ENCODE measurements at regions not wholly inside any gene's neighbourhood (a gene's known extent, or its start where the extent isn't known, plus 50 kb on each side); places are given as distances from the start of the nearest gene placed in this dataset.

DNA sequence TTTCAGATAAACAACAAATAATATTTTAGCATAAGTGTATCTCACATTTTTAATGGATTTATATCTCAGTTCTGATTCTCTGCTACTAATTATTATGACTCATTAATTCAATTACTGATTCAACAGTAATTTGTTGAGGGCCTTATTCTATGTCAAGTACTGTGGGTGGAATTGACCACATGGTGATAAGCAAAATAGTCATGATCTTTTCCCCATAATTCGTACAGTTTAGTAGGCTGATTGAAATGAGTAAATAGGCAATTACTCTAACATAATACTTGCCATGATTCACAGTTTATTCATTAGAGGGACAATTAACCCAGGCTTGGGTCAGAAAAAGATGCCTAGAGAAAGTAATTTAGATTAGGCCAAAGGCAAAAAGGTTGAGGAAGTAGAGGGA lies 60.9 kb upstream of the SLC4A7 start:
- no peak overlapping the region for H3K4me3 Mint-ChIP-seq (ENCODE audit: low read depth)
- H3K4me1 Mint-ChIP-seq (ENCODE audit: low read depth) = no peaks in the 10 kb centered on the region
- no peak for DNase-seq (ENCODE audit: low spot score, unreplicated experiment)
- no peak overlapping the region for H3K27ac Mint-ChIP-seq
- TF ChIP-seq, protein P1, sequence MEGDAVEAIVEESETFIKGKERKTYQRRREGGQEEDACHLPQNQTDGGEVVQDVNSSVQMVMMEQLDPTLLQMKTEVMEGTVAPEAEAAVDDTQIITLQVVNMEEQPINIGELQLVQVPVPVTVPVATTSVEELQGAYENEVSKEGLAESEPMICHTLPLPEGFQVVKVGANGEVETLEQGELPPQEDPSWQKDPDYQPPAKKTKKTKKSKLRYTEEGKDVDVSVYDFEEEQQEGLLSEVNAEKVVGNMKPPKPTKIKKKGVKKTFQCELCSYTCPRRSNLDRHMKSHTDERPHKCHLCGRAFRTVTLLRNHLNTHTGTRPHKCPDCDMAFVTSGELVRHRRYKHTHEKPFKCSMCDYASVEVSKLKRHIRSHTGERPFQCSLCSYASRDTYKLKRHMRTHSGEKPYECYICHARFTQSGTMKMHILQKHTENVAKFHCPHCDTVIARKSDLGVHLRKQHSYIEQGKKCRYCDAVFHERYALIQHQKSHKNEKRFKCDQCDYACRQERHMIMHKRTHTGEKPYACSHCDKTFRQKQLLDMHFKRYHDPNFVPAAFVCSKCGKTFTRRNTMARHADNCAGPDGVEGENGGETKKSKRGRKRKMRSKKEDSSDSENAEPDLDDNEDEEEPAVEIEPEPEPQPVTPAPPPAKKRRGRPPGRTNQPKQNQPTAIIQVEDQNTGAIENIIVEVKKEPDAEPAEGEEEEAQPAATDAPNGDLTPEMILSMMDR (IDR thresholded peaks at IDR 0.05; ENCODE audit: unreplicated experiment) = no peak
- no peaks in the 10 kb centered on the region for H3K36me3 Mint-ChIP-seq (ENCODE audit: insufficient read depth)
- H3K9me3 Mint-ChIP-seq (ENCODE audit: low read depth) = no peaks in the 10 kb centered on the region
- H3K27me3 Mint-ChIP-seq = no peaks in the 10 kb centered on the region

DNA sequence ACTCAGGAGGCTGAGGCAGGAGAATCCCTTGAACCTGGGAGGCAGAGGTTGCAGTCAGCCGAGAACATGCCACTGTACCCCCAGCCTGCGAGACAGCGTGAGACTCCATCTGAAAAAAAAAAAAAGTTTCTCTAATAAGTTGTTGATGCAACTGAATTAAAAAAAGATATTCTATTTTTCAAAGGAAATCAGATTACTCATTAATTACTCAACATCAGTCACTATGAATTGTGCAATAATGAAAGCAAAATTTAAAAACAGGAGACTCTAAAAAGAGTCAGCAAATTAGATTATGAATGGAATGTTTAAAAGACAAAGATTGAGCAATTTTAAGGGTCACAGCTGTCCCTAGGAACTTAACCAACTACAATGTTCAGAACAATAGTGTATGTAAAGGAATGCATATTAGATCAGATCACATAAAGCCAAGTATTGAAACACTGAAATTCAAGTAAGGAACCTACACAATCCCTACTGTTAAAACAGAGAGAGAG lies 60.2 kb upstream of the SLC4A7 start:
- Mint-ChIP-seq H3K9me3 (ENCODE audit: low read depth) (no peaks in the 10 kb centered on the region), H3K27ac (no peak overlapping the region), H3K27me3 (no peaks in the 10 kb centered on the region), H3K4me1 (ENCODE audit: low read depth) (no peaks in the 10 kb centered on the region), H3K36me3 (ENCODE audit: insufficient read depth) (no peaks in the 10 kb centered on the region), H3K4me3 (ENCODE audit: low read depth) (no peak overlapping the region)
- no peak for DNase-seq (ENCODE audit: low spot score, unreplicated experiment)
- TF ChIP-seq, protein P1 (IDR thresholded peaks at IDR 0.05; ENCODE audit: unreplicated experiment) = no peak

DNA sequence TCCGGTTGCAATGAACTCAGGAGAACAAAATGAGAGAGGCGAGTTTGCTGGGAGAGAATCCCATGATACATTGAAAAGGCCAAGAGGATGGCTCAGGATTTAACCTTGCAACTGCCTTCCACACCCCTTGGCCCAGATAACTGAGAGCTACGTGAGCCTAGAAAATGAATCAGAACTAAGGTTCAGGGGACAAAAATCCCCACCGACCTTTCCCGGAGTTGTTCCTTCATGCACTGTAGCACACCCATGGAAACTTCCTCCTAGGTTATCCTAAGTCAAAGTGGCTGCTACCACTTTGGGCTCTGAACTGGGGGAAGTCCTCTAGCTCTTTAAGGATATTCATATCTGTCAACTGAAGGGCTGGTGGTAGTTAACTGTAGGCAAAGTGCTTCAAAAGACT lies 58.3 kb upstream of the SLC4A7 start:
- H3K27me3 Mint-ChIP-seq = no peaks in the 10 kb centered on the region
- H3K9me3 Mint-ChIP-seq (ENCODE audit: low read depth) = no peaks in the 10 kb centered on the region
- no peak overlapping the region for H3K27ac Mint-ChIP-seq
- TF ChIP-seq, protein P1 (IDR thresholded peaks at IDR 0.05; ENCODE audit: unreplicated experiment) = no peak
- no peak for DNase-seq (ENCODE audit: low spot score, unreplicated experiment)
- no peaks in the 10 kb centered on the region for H3K4me1 Mint-ChIP-seq (ENCODE audit: low read depth)
- no peak overlapping the region for H3K4me3 Mint-ChIP-seq (ENCODE audit: low read depth)
- H3K36me3 Mint-ChIP-seq (ENCODE audit: insufficient read depth) = no peaks in the 10 kb centered on the region

DNA sequence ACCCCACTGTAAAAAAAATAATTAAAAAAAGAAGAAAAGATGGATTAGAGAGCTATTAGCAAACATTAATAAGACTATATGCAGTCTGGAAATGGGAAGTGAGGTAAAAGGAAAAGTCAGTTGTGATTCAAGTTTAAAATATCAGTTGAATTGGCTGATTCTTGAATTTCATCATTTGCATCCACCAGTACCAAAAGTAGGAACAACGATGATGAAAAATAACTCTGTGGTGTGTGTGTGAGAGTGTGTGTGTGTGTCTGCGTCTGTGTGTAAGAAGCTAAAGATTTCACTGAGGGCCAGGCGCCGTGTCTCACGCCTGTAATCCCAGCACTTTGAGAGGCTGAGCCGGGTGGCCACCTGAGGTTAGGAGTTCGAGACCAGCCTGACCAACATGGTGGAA lies 56.0 kb upstream of the SLC4A7 start:
- TF ChIP-seq, protein P1 (IDR thresholded peaks at IDR 0.05; ENCODE audit: unreplicated experiment) = no peak
- no peaks in the 10 kb centered on the region for H3K36me3 Mint-ChIP-seq (ENCODE audit: insufficient read depth)
- DNase-seq (ENCODE audit: low spot score, unreplicated experiment) = no peak
- no peak overlapping the region for H3K27ac Mint-ChIP-seq
- no peaks in the 10 kb centered on the region for H3K4me1 Mint-ChIP-seq (ENCODE audit: low read depth)
- no peaks in the 10 kb centered on the region for H3K9me3 Mint-ChIP-seq (ENCODE audit: low read depth)
- no peak overlapping the region for H3K4me3 Mint-ChIP-seq (ENCODE audit: low read depth)
- no peaks in the 10 kb centered on the region for H3K27me3 Mint-ChIP-seq

DNA sequence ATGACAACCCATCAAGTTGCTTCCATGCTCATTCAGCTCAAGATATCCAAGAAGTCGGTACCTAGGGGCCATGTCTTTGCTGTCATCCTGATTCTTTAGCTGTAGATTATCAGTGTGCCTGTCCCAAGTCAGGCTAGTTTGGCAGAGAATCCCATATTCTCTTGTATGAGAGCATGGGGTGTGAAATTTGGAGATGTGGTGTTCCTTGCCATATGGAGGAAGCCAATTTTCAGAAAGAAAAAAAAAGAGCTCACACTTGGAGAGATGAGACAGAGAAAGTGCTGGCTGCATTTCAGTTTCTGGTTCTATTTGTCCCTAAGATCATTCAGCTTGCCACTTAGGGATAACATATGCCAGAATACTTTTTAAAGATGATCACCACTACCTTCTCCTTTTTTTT lies 52.3 kb upstream of the SLC4A7 start:
- peaks cover 16% of the 10 kb centered on the region for H3K4me1 Mint-ChIP-seq (ENCODE audit: low read depth)
- TF ChIP-seq, protein P1 (IDR thresholded peaks at IDR 0.05; ENCODE audit: unreplicated experiment) = no peak
- H3K4me3 Mint-ChIP-seq (ENCODE audit: low read depth) = no peak overlapping the region
- no peak for DNase-seq (ENCODE audit: low spot score, unreplicated experiment)
- no peaks in the 10 kb centered on the region for H3K9me3 Mint-ChIP-seq (ENCODE audit: low read depth)
- no peaks in the 10 kb centered on the region for H3K27me3 Mint-ChIP-seq
- no peaks in the 10 kb centered on the region for H3K36me3 Mint-ChIP-seq (ENCODE audit: insufficient read depth)
- no peak overlapping the region for H3K27ac Mint-ChIP-seq

All from progenitor cell of endocrine pancreas (in vitro differentiated cells).